Mesendoderm (in vitro differentiated cells): ENCODE measurements at regions not wholly inside any gene's neighbourhood (a gene's known extent, or its start where the extent isn't known, plus 50 kb on each side); places are given as distances from the start of the nearest gene placed in this dataset.

ENCODE experiments used
- DNase-seq: peaks from one replicate; pipeline ENCODE4 v3.0.0; 2013
- H2AK5ac ChIP-seq: 2 replicates; pipeline ENCODE4 v1.6.1; 2013; ENCODE audit warnings: low read length, inconsistent platforms
- H2BK120ac ChIP-seq: 2 replicates; pipeline ENCODE4 v1.6.1; 2013; ENCODE audit warnings: low read depth, mild to moderate bottlenecking, low read length, moderate library complexity, mixed read lengths
- H2BK15ac ChIP-seq: replicated peaks from 2 replicates; pipeline ENCODE4 v1.6.1; 2013; ENCODE audit warnings: low read depth, mild to moderate bottlenecking, moderate library complexity
- H2BK5ac ChIP-seq: 2 replicates; pipeline ENCODE4 v1.6.1; 2013; ENCODE audit warnings: low read length, inconsistent platforms
- H3K18ac ChIP-seq: 2 replicates; pipeline ENCODE4 v1.6.1; 2013; ENCODE audit warnings: mild to moderate bottlenecking, low read length, mixed read lengths
- H3K23ac ChIP-seq: one replicate; pipeline ENCODE4 v1.6.1; 2013; ENCODE audit warnings: low read length
- H3K27ac ChIP-seq: 2 replicates; pipeline ENCODE4 v1.5.1; 2013; ENCODE audit warnings: low read depth, mild to moderate bottlenecking, inconsistent platforms, low read length, moderate library complexity
- H3K27me3 ChIP-seq: 2 replicates; pipeline ENCODE4 v1.6.1; 2013; ENCODE audit warnings: low read length, control low read depth, mild to moderate bottlenecking, inconsistent platforms; ENCODE audit not compliant: insufficient read depth, poor library complexity
- H3K36me3 ChIP-seq: 2 replicates; pipeline ENCODE4 v1.6.1; 2013; ENCODE audit warnings: low read length, inconsistent platforms; ENCODE audit not compliant: control insufficient read depth, insufficient read depth
- H3K4ac ChIP-seq: one replicate; pipeline ENCODE4 v1.6.1; 2013; ENCODE audit warnings: low read depth, mild to moderate bottlenecking, low read length, moderate library complexity
- H3K4me1 ChIP-seq: 2 replicates; pipeline ENCODE4 v1.6.1; 2013; ENCODE audit warnings: low read depth, low read length, inconsistent platforms; ENCODE audit not compliant: control insufficient read depth
- H3K4me2 ChIP-seq: 2 replicates; pipeline ENCODE4 v1.6.1; 2013; ENCODE audit warnings: low read length
- H3K4me3 ChIP-seq: 2 replicates; pipeline ENCODE4 v1.5.1; 2013; ENCODE audit warnings: mild to moderate bottlenecking, low read length
- H3K56ac ChIP-seq: one replicate; pipeline ENCODE4 v1.6.1; 2013; ENCODE audit warnings: low read length
- H3K79me1 ChIP-seq: 2 replicates; pipeline ENCODE4 v1.6.1; 2013; ENCODE audit warnings: low read length, inconsistent platforms
- H3K79me2 ChIP-seq: 2 replicates; pipeline ENCODE4 v1.6.1; 2013; ENCODE audit warnings: mild to moderate bottlenecking, low read length; ENCODE audit not compliant: control insufficient read depth, insufficient read depth
- H3K9ac ChIP-seq: 2 replicates; pipeline ENCODE4 v1.6.1; 2013; ENCODE audit warnings: low read length, inconsistent platforms
- H4K5ac ChIP-seq: one replicate; pipeline ENCODE4 v1.6.1; 2013; ENCODE audit warnings: low read length
- H4K8ac ChIP-seq: one replicate; pipeline ENCODE4 v1.6.1; 2013; ENCODE audit warnings: low read depth, mild to moderate bottlenecking, control low read depth, low read length, moderate library complexity
- WGBS: extraction: QIAGEN DNeasy Blood & Tissue Kit; methylation state at CpG from one replicate; pipeline ENCODE4 v1.1.7; 2013; ENCODE audit warnings: low lambda C conversion rate, missing lambda C conversion rate; ENCODE audit not compliant: insufficient coverage; ENCODE audit errors: extremely low coverage; 5-methylcytosine and 5-hydroxymethylcytosine counted together

- no peak overlapping the region for H2AK5ac ChIP-seq
- no peak overlapping the region for H3K23ac ChIP-seq
- no peaks in the 10 kb centered on the region for H3K79me2 ChIP-seq
- H3K27me3 ChIP-seq = peaks cover 3% of the 10 kb centered on the region
- no peak overlapping the region for H3K4me3 ChIP-seq
- no peak for DNase-seq
- no peaks in the 10 kb centered on the region for H3K4me1 ChIP-seq
- H3K36me3 ChIP-seq = no peaks in the 10 kb centered on the region
- WGBS = no CpG with 5 or more reads among the region's 5 CpGs
- no peak overlapping the region for H3K9ac ChIP-seq
- no peak overlapping the region for H3K4ac ChIP-seq
- H2BK5ac ChIP-seq = no peak overlapping the region
- H3K79me1 ChIP-seq = no peaks in the 10 kb centered on the region
- H4K5ac ChIP-seq = no peak overlapping the region
- H3K18ac ChIP-seq = no peak overlapping the region
- H3K27ac ChIP-seq = no peak overlapping the region
- no peak overlapping the region for H2BK120ac ChIP-seq
- H3K56ac ChIP-seq = no peak overlapping the region
- H2BK15ac ChIP-seq = no peak overlapping the region
- no peak overlapping the region for H4K8ac ChIP-seq
- no peak overlapping the region for H3K4me2 ChIP-seq
These were observed 104.0 kb upstream of the SIRPG start for GRCh38 chr20:1761598-1761997.

- H3K79me2 ChIP-seq = no peaks in the 10 kb centered on the region
- peak; percentile 21 for DNase-seq
- H3K9ac ChIP-seq = no peak overlapping the region
- WGBS = no CpG with 5 or more reads among the region's 5 CpGs
- H3K79me1 ChIP-seq = no peaks in the 10 kb centered on the region
- H3K4me2 ChIP-seq = no peak overlapping the region
- H2AK5ac ChIP-seq = no peak overlapping the region
- no peaks in the 10 kb centered on the region for H3K36me3 ChIP-seq
- no peak overlapping the region for H3K23ac ChIP-seq
- H2BK5ac ChIP-seq = no peak overlapping the region
- no peaks in the 10 kb centered on the region for H3K4me1 ChIP-seq
- H3K4ac ChIP-seq = no peak overlapping the region
- no peak overlapping the region for H3K56ac ChIP-seq
- no peak overlapping the region for H2BK120ac ChIP-seq
- no peak overlapping the region for H3K18ac ChIP-seq
- H2BK15ac ChIP-seq = no peak overlapping the region
- no peak overlapping the region for H3K4me3 ChIP-seq
- no peak overlapping the region for H4K5ac ChIP-seq
- no peak overlapping the region for H3K27ac ChIP-seq
- peaks cover 3% of the 10 kb centered on the region for H3K27me3 ChIP-seq
- H4K8ac ChIP-seq = no peak overlapping the region
These were observed 103.5 kb upstream of the SIRPG start for GRCh38 chr20:1761116-1761515.

GRCh38 chr20:1758765-1759164 lies 101.2 kb upstream of the SIRPG start:
- Histone ChIP-seq H3K4ac (no peak overlapping the region), H4K5ac (no peak overlapping the region), H3K18ac (no peak overlapping the region), H3K9ac (no peak overlapping the region), H3K4me2 (no peak overlapping the region), H3K79me1 (no peaks in the 10 kb centered on the region), H3K23ac (no peak overlapping the region), H3K27me3 (peaks cover 3% of the 10 kb centered on the region), H2BK5ac (no peak overlapping the region), H4K8ac (no peak overlapping the region), H3K79me2 (no peaks in the 10 kb centered on the region), H3K56ac (no peak overlapping the region), H3K4me3 (no peak overlapping the region), H2BK120ac (no peak overlapping the region), H2BK15ac (no peak overlapping the region), H3K27ac (no peak overlapping the region), H3K4me1 (no peaks in the 10 kb centered on the region), H3K36me3 (no peaks in the 10 kb centered on the region), H2AK5ac (no peak overlapping the region)
- no CpG with 5 or more reads among the region's 2 CpGs for WGBS
- no peak for DNase-seq

- H3K27ac ChIP-seq = no peak overlapping the region
- no peak overlapping the region for H2BK120ac ChIP-seq
- no peak overlapping the region for H2BK5ac ChIP-seq
- no peak overlapping the region for H3K18ac ChIP-seq
- H3K36me3 ChIP-seq = no peaks in the 10 kb centered on the region
- H3K23ac ChIP-seq = no peak overlapping the region
- no peak overlapping the region for H3K4me2 ChIP-seq
- H3K9ac ChIP-seq = no peak overlapping the region
- H3K4me1 ChIP-seq = no peaks in the 10 kb centered on the region
- no peak overlapping the region for H4K5ac ChIP-seq
- H3K79me2 ChIP-seq = no peaks in the 10 kb centered on the region
- no peak overlapping the region for H4K8ac ChIP-seq
- no peak for DNase-seq
- no peak overlapping the region for H3K4me3 ChIP-seq
- H3K56ac ChIP-seq = no peak overlapping the region
- H2AK5ac ChIP-seq = no peak overlapping the region
- WGBS = no CpG with 5 or more reads among the region's 5 CpGs
- H3K4ac ChIP-seq = no peak overlapping the region
- no peaks in the 10 kb centered on the region for H3K79me1 ChIP-seq
- H3K27me3 ChIP-seq = peaks cover 3% of the 10 kb centered on the region
- no peak overlapping the region for H2BK15ac ChIP-seq
These were observed 100.3 kb upstream of the SIRPG start for GRCh38 chr20:1757606-1758512.

- Histone ChIP-seq H3K56ac (no peak overlapping the region), H3K4me2 (no peak overlapping the region), H3K4ac (no peak overlapping the region), H3K27ac (no peak overlapping the region), H3K9ac (no peak overlapping the region), H3K27me3 (peaks cover 3% of the 10 kb centered on the region), H4K5ac (no peak overlapping the region), H3K18ac (no peak overlapping the region), H3K79me1 (no peaks in the 10 kb centered on the region), H3K23ac (no peak overlapping the region), H3K79me2 (no peaks in the 10 kb centered on the region), H2BK5ac (no peak overlapping the region), H3K36me3 (no peaks in the 10 kb centered on the region), H3K4me1 (no peaks in the 10 kb centered on the region), H2BK120ac (no peak overlapping the region), H4K8ac (no peak overlapping the region), H2BK15ac (no peak overlapping the region), H2AK5ac (no peak overlapping the region), H3K4me3 (no peak overlapping the region)
- DNase-seq = no peak
These were observed 99.5 kb upstream of the SIRPG start for GRCh38 chr20:1757072-1757471.

GRCh38 chr20:1754749-1755148 lies 97.2 kb upstream of the SIRPG start:
- Histone ChIP-seq H3K27me3 (peaks cover 3% of the 10 kb centered on the region), H2AK5ac (no peak overlapping the region), H2BK120ac (no peak overlapping the region), H4K5ac (no peak overlapping the region), H3K4me1 (no peaks in the 10 kb centered on the region), H3K18ac (no peak overlapping the region), H3K9ac (no peak overlapping the region), H4K8ac (no peak overlapping the region), H3K4me2 (no peak overlapping the region), H3K4ac (no peak overlapping the region), H3K36me3 (no peaks in the 10 kb centered on the region), H2BK5ac (no peak overlapping the region), H3K27ac (no peak overlapping the region), H2BK15ac (no peak overlapping the region), H3K79me2 (no peaks in the 10 kb centered on the region), H3K4me3 (no peak overlapping the region), H3K56ac (no peak overlapping the region), H3K79me1 (no peaks in the 10 kb centered on the region), H3K23ac (no peak overlapping the region)
- DNase-seq = no peak
- WGBS = no CpG with 5 or more reads among the region's 4 CpGs
